ENCODE measurements at regions not wholly inside any gene's neighbourhood (a gene's known extent, or its start where the extent isn't known, plus 50 kb on each side); places are given as distances from the start of the nearest gene placed in this dataset.

DNA sequence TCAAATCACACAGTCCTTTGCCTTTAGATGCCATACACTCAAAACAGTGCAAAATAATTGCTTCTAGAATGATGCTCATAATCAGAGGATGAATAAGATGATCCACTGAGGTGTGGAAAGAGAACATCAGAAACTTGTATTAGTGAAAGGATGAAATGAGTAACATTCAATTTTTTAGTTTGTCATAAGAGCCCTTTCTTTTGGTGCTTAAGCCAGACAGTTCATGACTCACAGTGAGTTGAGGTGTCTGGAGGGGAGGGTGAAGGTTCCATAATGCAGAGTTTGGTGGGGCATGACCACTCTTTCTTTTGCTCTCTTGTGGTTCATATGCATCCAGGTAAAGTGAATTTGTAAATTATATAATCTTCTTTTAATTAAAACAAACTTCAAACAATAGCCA lies 415.0 kb upstream of the CELF4 start:
- H4K20me1 ChIP-seq (ENCODE audit: low read length): no peaks in the 10 kb centered on the region
- no peak overlapping the region for H3K4me2 ChIP-seq (ENCODE audit: low read length)
- no peak overlapping the region for H3K9ac ChIP-seq (ENCODE audit: low read length)
- intact Hi-C loops (cut with micrococcal nuclease): no loop called here
- no peaks in the 10 kb centered on the region for H3K9me3 ChIP-seq (ENCODE audit: low read length)
- no peaks in the 10 kb centered on the region for H3K79me2 ChIP-seq (ENCODE audit: low read length)
- no peaks in the 10 kb centered on the region for H3K27me3 ChIP-seq (ENCODE audit: low read length)
- no peaks in the 10 kb centered on the region for H3K36me3 ChIP-seq (ENCODE audit: low read depth, low read length)
- BruUV-seq (replicated peaks): no TSS peak
- ATAC-seq (no peak), DNase-seq (no peak)
- no peaks in the 10 kb centered on the region for H3K9me2 ChIP-seq (replicated peaks; ENCODE audit: low read length)
- H3K27ac ChIP-seq (ENCODE audit: low read length): no peak overlapping the region
- no peak overlapping the region for H2AFZ ChIP-seq (ENCODE audit: low read length)
- CTCF ChIA-PET: no interaction called here
- POLR2A ChIA-PET (ENCODE audit: unreplicated experiment): no interaction called here
- H3K4me3 ChIP-seq (ENCODE audit: low read length): no peak overlapping the region
- H3K4me1 ChIP-seq (ENCODE audit: insufficient read depth, low read length): no peaks in the 10 kb centered on the region
- TF ChIP-seq, protein P1, sequence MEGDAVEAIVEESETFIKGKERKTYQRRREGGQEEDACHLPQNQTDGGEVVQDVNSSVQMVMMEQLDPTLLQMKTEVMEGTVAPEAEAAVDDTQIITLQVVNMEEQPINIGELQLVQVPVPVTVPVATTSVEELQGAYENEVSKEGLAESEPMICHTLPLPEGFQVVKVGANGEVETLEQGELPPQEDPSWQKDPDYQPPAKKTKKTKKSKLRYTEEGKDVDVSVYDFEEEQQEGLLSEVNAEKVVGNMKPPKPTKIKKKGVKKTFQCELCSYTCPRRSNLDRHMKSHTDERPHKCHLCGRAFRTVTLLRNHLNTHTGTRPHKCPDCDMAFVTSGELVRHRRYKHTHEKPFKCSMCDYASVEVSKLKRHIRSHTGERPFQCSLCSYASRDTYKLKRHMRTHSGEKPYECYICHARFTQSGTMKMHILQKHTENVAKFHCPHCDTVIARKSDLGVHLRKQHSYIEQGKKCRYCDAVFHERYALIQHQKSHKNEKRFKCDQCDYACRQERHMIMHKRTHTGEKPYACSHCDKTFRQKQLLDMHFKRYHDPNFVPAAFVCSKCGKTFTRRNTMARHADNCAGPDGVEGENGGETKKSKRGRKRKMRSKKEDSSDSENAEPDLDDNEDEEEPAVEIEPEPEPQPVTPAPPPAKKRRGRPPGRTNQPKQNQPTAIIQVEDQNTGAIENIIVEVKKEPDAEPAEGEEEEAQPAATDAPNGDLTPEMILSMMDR (conservative IDR thresholded peaks at IDR 0.05; ENCODE audit: low read depth, low read length): no peak
- TF ChIP-seq EZH2 (IDR thresholded peaks at IDR 0.05; ENCODE audit: low read length, unreplicated experiment) (no peak), EZH2phosphoT487 (IDR thresholded peaks at IDR 0.05; ENCODE audit: borderline replicate concordance, low read length) (no peak)
- H3F3A ChIP-seq (ENCODE audit: low read length, unreplicated experiment): no peaks in the 10 kb centered on the region

DNA sequence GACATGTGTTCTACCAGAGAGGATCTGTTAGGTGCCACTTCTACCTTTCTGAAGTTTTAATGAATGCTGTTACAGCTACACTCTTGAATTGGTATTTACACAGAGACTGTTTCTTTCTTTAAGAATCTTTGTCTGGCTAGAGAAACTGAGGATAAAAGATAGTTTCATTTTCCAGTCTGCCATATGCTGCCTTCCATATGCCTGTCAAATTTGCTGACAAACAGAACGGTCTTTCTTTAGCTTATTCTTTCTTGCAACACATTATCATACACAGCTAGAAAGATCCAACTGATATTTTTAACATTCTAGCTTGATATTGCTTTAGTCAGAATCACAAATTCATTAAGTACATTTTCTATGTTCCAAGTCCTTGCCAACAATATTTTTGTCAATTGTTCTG lies 409.8 kb upstream of the CELF4 start:
- Histone ChIP-seq H2AFZ (ENCODE audit: low read length) (no peak overlapping the region), H4K20me1 (ENCODE audit: low read length) (no peaks in the 10 kb centered on the region), H3K79me2 (ENCODE audit: low read length) (no peaks in the 10 kb centered on the region), H3K27me3 (ENCODE audit: low read length) (no peaks in the 10 kb centered on the region), H3K27ac (ENCODE audit: low read length) (no peak overlapping the region), H3K9ac (ENCODE audit: low read length) (no peak overlapping the region), H3K4me2 (ENCODE audit: low read length) (no peak overlapping the region), H3K36me3 (ENCODE audit: low read depth, low read length) (no peaks in the 10 kb centered on the region), H3K9me2 (replicated peaks; ENCODE audit: low read length) (no peaks in the 10 kb centered on the region), H3F3A (ENCODE audit: low read length, unreplicated experiment) (no peaks in the 10 kb centered on the region), H3K4me1 (ENCODE audit: insufficient read depth, low read length) (no peaks in the 10 kb centered on the region), H3K9me3 (ENCODE audit: low read length) (no peaks in the 10 kb centered on the region), H3K4me3 (ENCODE audit: low read length) (no peak overlapping the region)
- BruUV-seq (replicated peaks): no TSS peak
- ChIA-PET POLR2A (ENCODE audit: unreplicated experiment) (no interaction called here), CTCF (no interaction called here)
- intact Hi-C loops (cut with micrococcal nuclease): no loop called here
- TF ChIP-seq EZH2 (IDR thresholded peaks at IDR 0.05; ENCODE audit: low read length, unreplicated experiment) (no peak), EZH2phosphoT487 (IDR thresholded peaks at IDR 0.05; ENCODE audit: borderline replicate concordance, low read length) (no peak)
- TF ChIP-seq, protein P1 (conservative IDR thresholded peaks at IDR 0.05; ENCODE audit: low read depth, low read length): no peak
- DNase-seq: no peak
- ATAC-seq: no peak

DNA sequence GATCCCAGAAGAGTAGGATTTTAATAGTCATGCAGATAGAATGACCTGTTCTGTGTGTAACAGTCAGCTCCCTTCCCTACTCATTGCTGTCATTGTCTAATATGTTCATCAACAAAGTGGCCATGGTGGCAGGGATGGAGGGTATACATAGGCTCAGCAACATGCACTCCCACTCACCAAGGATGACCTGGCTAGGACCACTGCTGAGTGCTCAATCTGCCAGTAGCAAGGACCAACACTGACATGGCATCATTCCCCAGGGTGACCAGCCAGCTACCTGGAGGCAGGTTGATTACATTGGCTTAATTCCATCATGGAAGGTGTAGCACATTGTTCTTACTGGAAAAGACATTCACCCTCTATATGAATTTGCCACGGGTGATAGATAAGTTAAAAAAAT lies 401.7 kb upstream of the CELF4 start:
- Histone ChIP-seq H3K9me3 (ENCODE audit: low read length) (no peaks in the 10 kb centered on the region), H3K9ac (ENCODE audit: low read length) (no peak overlapping the region), H3F3A (ENCODE audit: low read length, unreplicated experiment) (no peaks in the 10 kb centered on the region), H3K79me2 (ENCODE audit: low read length) (no peaks in the 10 kb centered on the region), H3K4me1 (ENCODE audit: insufficient read depth, low read length) (no peaks in the 10 kb centered on the region), H3K9me2 (replicated peaks; ENCODE audit: low read length) (no peaks in the 10 kb centered on the region), H3K4me3 (ENCODE audit: low read length) (no peak overlapping the region), H3K27ac (ENCODE audit: low read length) (no peak overlapping the region), H3K36me3 (ENCODE audit: low read depth, low read length) (no peaks in the 10 kb centered on the region), H2AFZ (ENCODE audit: low read length) (no peak overlapping the region), H3K27me3 (ENCODE audit: low read length) (no peaks in the 10 kb centered on the region), H4K20me1 (ENCODE audit: low read length) (no peaks in the 10 kb centered on the region), H3K4me2 (ENCODE audit: low read length) (no peak overlapping the region)
- no peak for ATAC-seq
- no peak for TF ChIP-seq EZH2phosphoT487 (IDR thresholded peaks at IDR 0.05; ENCODE audit: borderline replicate concordance, low read length)
- TF ChIP-seq EZH2 (IDR thresholded peaks at IDR 0.05; ENCODE audit: low read length, unreplicated experiment): no peak
- TF ChIP-seq, protein P1 (conservative IDR thresholded peaks at IDR 0.05; ENCODE audit: low read depth, low read length): no peak
- no TSS peak for BruUV-seq (replicated peaks)
- CTCF ChIA-PET: no interaction called here
- POLR2A ChIA-PET (ENCODE audit: unreplicated experiment): no interaction called here
- DNase-seq: no peak
- intact Hi-C loops (cut with micrococcal nuclease): no loop called here
